Endothelial cell of umbilical vein (primary cell): ENCODE measurements at regions not wholly inside any gene's neighbourhood (a gene's known extent, or its start where the extent isn't known, plus 50 kb on each side); places are given as distances from the start of the nearest gene placed in this dataset.

Experiments used
- BruUV-seq: library from RNA; stranded (reverse); fragments of 400-500 nt; replicated peaks from 2 replicates; lab custom pipeline; 2021; lab: Mats Ljungman, UMichigan
- CTCF ChIA-PET: fragments of 300-600, 350-600 bp; sonication (Branson Sonifier 250); formaldehyde crosslinking; loops from one replicate; lab custom pipeline; 2021; ENCODE audit warnings: antibody characterized with exemption, inconsistent platforms; lab: Charles Lee
- POLR2A ChIA-PET: fragments of 300-600, 350-600 bp; sonication (Branson Sonifier 250); formaldehyde crosslinking; loops from one replicate; lab custom pipeline; 2021; ENCODE audit warnings: antibody characterized with exemption, inconsistent platforms; lab: Charles Lee
- DNase-seq: peaks from one replicate; pipeline ENCODE4 v3.0.0-alpha.2; 2011; ENCODE audit warnings: low read depth, low spot score
- FAIRE-seq: peaks from 2 replicates; lab custom pipeline; 2011; peaks lifted over from hg19 to GRCh38; lab: Jason Lieb, UNC
- H2AFZ ChIP-seq: 2 replicates; pipeline ENCODE4 v1.6.0; 2012; ENCODE audit warnings: low read depth, low read length, control low read depth, inconsistent platforms
- H3K27ac ChIP-seq: 2 replicates; pipeline ENCODE4 v1.5.1; 2011; ENCODE audit warnings: low read depth, mild to moderate bottlenecking, control low read depth, low read length, moderate library complexity; ENCODE audit not compliant: insufficient read depth
- H3K27me3 ChIP-seq, 2 experiments: 2 replicates each; pipeline versions ENCODE4 v1.6.0 to v1.6.1; 2011; ENCODE audit warnings: low read length in 2 of 2, mixed read lengths in 1 of 2; ENCODE audit not compliant: control insufficient read depth in 2 of 2, insufficient read depth in 2 of 2
- H3K36me3 ChIP-seq, 2 experiments: 2 replicates in 1 of 2; 3 replicates in 1 of 2; pipeline ENCODE4 v1.5.1; 2011; ENCODE audit warnings: low read length in 2 of 2, mild to moderate bottlenecking in 1 of 2, moderate library complexity in 1 of 2; ENCODE audit not compliant: control insufficient read depth in 2 of 2, insufficient read depth in 2 of 2; ENCODE audit errors: extremely low read depth in 1 of 2
- H3K4me1 ChIP-seq: 3 replicates; pipeline ENCODE4 v1.5.1; 2011; ENCODE audit warnings: mild to moderate bottlenecking, low read length; ENCODE audit not compliant: control insufficient read depth, insufficient read depth; ENCODE audit errors: extremely low read depth
- H3K4me2 ChIP-seq: 2 replicates; pipeline ENCODE4 v1.6.1; 2011; ENCODE audit warnings: low read length, control low read depth, mixed read lengths; ENCODE audit not compliant: insufficient read depth
- H3K4me3 ChIP-seq, 3 experiments: fragments of 200-600 bp in 1 of 3; sonication (generic), shearing (Covaris generic) in 1 of 3; replicated peaks in 1 of 3; 2 replicates each; pipeline ENCODE4 v1.5.1; 2011 to 2016; ENCODE audit warnings: control low read depth in 3 of 3, low read length in 3 of 3, mild to moderate bottlenecking in 2 of 3, inconsistent platforms in 1 of 3, low read depth in 1 of 3, moderate library complexity in 1 of 3; ENCODE audit not compliant: insufficient read depth in 1 of 3
- H3K79me2 ChIP-seq: 2 replicates; pipeline ENCODE4 v1.6.0; 2012; ENCODE audit warnings: low read length, inconsistent platforms; ENCODE audit not compliant: control insufficient read depth, insufficient read depth
- H3K9ac ChIP-seq: replicated peaks from 2 replicates; pipeline ENCODE3; 2011; ENCODE audit warnings: low read length, control low read depth; ENCODE audit not compliant: insufficient read depth; ENCODE audit errors: extremely low read depth
- H3K9me1 ChIP-seq: replicated peaks from 3 replicates; pipeline ENCODE4 v1.6.0; 2011; ENCODE audit warnings: mild to moderate bottlenecking, low read length; ENCODE audit not compliant: control insufficient read depth, insufficient read depth; ENCODE audit errors: extremely low read depth
- H3K9me3 ChIP-seq: replicated peaks from 2 replicates; pipeline ENCODE4 v1.5.1; 2012; ENCODE audit warnings: low read length, inconsistent platforms; ENCODE audit not compliant: control insufficient read depth, insufficient read depth
- H4K20me1 ChIP-seq: replicated peaks from 2 replicates; pipeline ENCODE3; 2011; ENCODE audit warnings: mild to moderate bottlenecking, low read length; ENCODE audit not compliant: control insufficient read depth, insufficient read depth; ENCODE audit errors: extremely low read depth
- CTCF ChIP-seq, 2 donors: IDR thresholded peaks; 1 replicate in 1 of 2; 2 replicates in 1 of 2; pipeline ENCODE4 v1.5.1; 2011; ENCODE audit warnings: low read length in 2 of 2, mild to moderate bottlenecking in 2 of 2, moderate library complexity in 2 of 2, control low read depth in 1 of 2, inconsistent platforms in 1 of 2, low read depth in 1 of 2; ENCODE audit not compliant: insufficient read depth in 1 of 2; ENCODE audit errors: extremely low read depth in 1 of 2
- EZH2 ChIP-seq: IDR thresholded peaks from 2 replicates; pipeline ENCODE4 v1.6.1; 2012; ENCODE audit warnings: borderline replicate concordance, low read depth, mild to moderate bottlenecking, moderate library complexity, low read length, inconsistent platforms; ENCODE audit not compliant: severe bottlenecking
- FOS ChIP-seq: IDR thresholded peaks from 2 replicates; pipeline ENCODE4 v1.6.1; 2011; ENCODE audit warnings: mild to moderate bottlenecking, low read length, moderate library complexity, borderline replicate concordance; ENCODE audit not compliant: insufficient read depth
- GATA2 ChIP-seq: IDR thresholded peaks from 2 replicates; pipeline ENCODE4 v1.7.0; 2011; ENCODE audit warnings: low read depth, mild to moderate bottlenecking, moderate library complexity, mixed read lengths, low read length; ENCODE audit not compliant: insufficient read length, insufficient read depth
- JUN ChIP-seq: IDR thresholded peaks from 2 replicates; pipeline ENCODE4 v1.6.1; 2011; ENCODE audit warnings: borderline replicate concordance, low read depth; ENCODE audit not compliant: insufficient read length, insufficient read depth
- MAX ChIP-seq: IDR thresholded peaks from 2 replicates; pipeline ENCODE4 v1.6.1; 2011; ENCODE audit not compliant: insufficient read depth, insufficient read length
- MYC ChIP-seq: IDR thresholded peaks from one replicate; pipeline ENCODE4 v1.6.1; 2011; ENCODE audit warnings: mild to moderate bottlenecking, low read depth, low read length
- POLR2A ChIP-seq: IDR thresholded peaks from 2 replicates; pipeline ENCODE4 v1.6.1; 2012; ENCODE audit warnings: low read depth, mild to moderate bottlenecking, control low read depth, low read length
- POLR2AphosphoS5 ChIP-seq: IDR thresholded peaks from 2 replicates; pipeline ENCODE4 v1.6.1; 2012; ENCODE audit warnings: low read depth, mild to moderate bottlenecking, control low read depth, low read length, moderate library complexity; ENCODE audit not compliant: insufficient read depth
- dilution Hi-C: fragments of 300-500 bp; cut with MboI; formaldehyde crosslinking; loops from one replicate; pipeline ENCODE4 v1.15.0; 2019; ENCODE audit warnings: low sequenced_read_pairs; ENCODE audit not compliant: extremely low pct_ligation_motif_present
- intact Hi-C: fragments of 100-400 bp; cut with micrococcal nuclease; formaldehyde crosslinking; loops from one replicate; pipeline ENCODE4 v1.10.0; 2022

- no peak for DNase-seq
- no peak overlapping the region for H2AFZ ChIP-seq
- H4K20me1 ChIP-seq = no peaks in the 10 kb centered on the region
- no peaks in the 10 kb centered on the region for H3K27me3 ChIP-seq
- no peaks in the 10 kb centered on the region for H3K4me1 ChIP-seq
- H3K9me3 ChIP-seq = peaks cover 8% of the 10 kb centered on the region
- FAIRE-seq = no peak
- dilution Hi-C loops (no loop called here), intact Hi-C loops (no loop called here)
- no peak overlapping the region for H3K4me2 ChIP-seq
- no peaks in the 10 kb centered on the region for H3K79me2 ChIP-seq
- H3K27ac ChIP-seq = no peak overlapping the region
- TF ChIP-seq FOS (no peak), GATA2 (no peak), JUN (no peak), MYC (no peak), POLR2A (no peak), MAX (no peak), POLR2AphosphoS5 (no peak), CTCF (IDR thresholded peaks at IDR 0.05; ENCODE audit: extremely low read depth in 1 of 2, insufficient read depth in 1 of 2, low read depth in 1 of 2, low read length in 2 of 2) (no peak), EZH2 (no peak)
- no peak overlapping the region for H3K9ac ChIP-seq
- POLR2A ChIA-PET = no interaction called here
- no TSS peak for BruUV-seq
- CTCF ChIA-PET = no interaction called here
- no peaks in the 10 kb centered on the region for H3K9me1 ChIP-seq
- H3K4me3 ChIP-seq = no peak overlapping the region
- no peaks in the 10 kb centered on the region for H3K36me3 ChIP-seq
These were observed 232.7 kb downstream of the MAF start for GRCh38 chr16:79367822-79368221.
